ENCODE measurements at regions not wholly inside any gene's neighbourhood (a gene's known extent, or its start where the extent isn't known, plus 50 kb on each side); places are given as distances from the start of the nearest gene placed in this dataset.
A peak's percentile ranks its signal among the peaks of the same experiment; 100 is the strongest.

GRCh38 chr13:72004784-72005374 is 137.9 kb upstream of the DACH1 start:
- FAIRE-seq (no peak), DNase-seq (no peak)
- Histone ChIP-seq H3K9ac (ENCODE audit: low read length in 3 of 3) (no peak overlapping the region), H3K4me3 (ENCODE audit: low read length in 3 of 3) (no peak overlapping the region), H3K36me3 (ENCODE audit: control insufficient read depth in 2 of 3, insufficient read depth in 3 of 3, low read length in 3 of 3) (no peaks in the 10 kb centered on the region), H3K9me3 (ENCODE audit: control insufficient read depth in 2 of 3, insufficient read depth in 1 of 3, low read length in 3 of 3) (no peaks in the 10 kb centered on the region), H3K27me3 (ENCODE audit: control insufficient read depth, insufficient read depth, low read length) (no peaks in the 10 kb centered on the region), H3K27ac (ENCODE audit: low read depth in 2 of 2, low read length in 2 of 2) (no peak overlapping the region), H3K4me1 (ENCODE audit: control insufficient read depth in 2 of 3, insufficient read depth in 2 of 3, low read depth in 1 of 3, low read length in 3 of 3) (no peaks in the 10 kb centered on the region)
- no peak for TF ChIP-seq CTCF (IDR thresholded peaks at IDR 0.05; ENCODE audit: borderline replicate concordance, extremely low read depth, insufficient read depth)
- intact Hi-C loops (cut with DNase I): no loop called here

- peaks cover 0 to under 1% (median 0%) of the 10 kb centered on the region in 3 donors for H3K9me3 ChIP-seq (ENCODE audit: control insufficient read depth in 2 of 3, insufficient read depth in 1 of 3, low read length in 3 of 3)
- no peak overlapping the region for H3K4me3 ChIP-seq (ENCODE audit: low read length in 3 of 3)
- no peak for TF ChIP-seq CTCF (IDR thresholded peaks at IDR 0.05; ENCODE audit: borderline replicate concordance, extremely low read depth, insufficient read depth)
- no peaks in the 10 kb centered on the region for H3K36me3 ChIP-seq (ENCODE audit: control insufficient read depth in 2 of 3, insufficient read depth in 3 of 3, low read length in 3 of 3)
- FAIRE-seq (no peak), DNase-seq (no peak)
- intact Hi-C loops (cut with DNase I): no loop called here
- H3K27me3 ChIP-seq (ENCODE audit: control insufficient read depth, insufficient read depth, low read length): no peaks in the 10 kb centered on the region
- no peaks in the 10 kb centered on the region for H3K4me1 ChIP-seq (ENCODE audit: control insufficient read depth in 2 of 3, insufficient read depth in 2 of 3, low read depth in 1 of 3, low read length in 3 of 3)
- no peak overlapping the region for H3K27ac ChIP-seq (ENCODE audit: low read depth in 2 of 2, low read length in 2 of 2)
- no peak overlapping the region for H3K9ac ChIP-seq (ENCODE audit: low read length in 3 of 3)
Measured at GRCh38 chr13:72004246-72004645, 137.2 kb upstream of the DACH1 start.

GRCh38 chr13:71998223-71998622 is 131.2 kb upstream of the DACH1 start:
- peaks cover 0 to 3% (median 0%) of the 10 kb centered on the region in 3 donors for H3K9me3 ChIP-seq (ENCODE audit: control insufficient read depth in 2 of 3, insufficient read depth in 1 of 3, low read length in 3 of 3)
- H3K9ac ChIP-seq (ENCODE audit: low read length in 3 of 3): no peak overlapping the region
- H3K27me3 ChIP-seq (ENCODE audit: control insufficient read depth, insufficient read depth, low read length): no peaks in the 10 kb centered on the region
- H3K4me3 ChIP-seq (ENCODE audit: low read length in 3 of 3): no peak overlapping the region
- no peaks in the 10 kb centered on the region for H3K36me3 ChIP-seq (ENCODE audit: control insufficient read depth in 2 of 3, insufficient read depth in 3 of 3, low read length in 3 of 3)
- intact Hi-C loops (cut with DNase I): no loop called here
- FAIRE-seq (peak; percentile 98), DNase-seq (no peak)
- no peaks in the 10 kb centered on the region for H3K4me1 ChIP-seq (ENCODE audit: control insufficient read depth in 2 of 3, insufficient read depth in 2 of 3, low read depth in 1 of 3, low read length in 3 of 3)
- H3K27ac ChIP-seq (ENCODE audit: low read depth in 2 of 2, low read length in 2 of 2): no peak overlapping the region
- TF ChIP-seq CTCF (IDR thresholded peaks at IDR 0.05; ENCODE audit: borderline replicate concordance, extremely low read depth, insufficient read depth): no peak

GRCh38 chr13:71979616-71980015 is 112.6 kb upstream of the DACH1 start:
- no peak for FAIRE-seq
- no peaks in the 10 kb centered on the region for H3K27me3 ChIP-seq (ENCODE audit: control insufficient read depth, insufficient read depth, low read length)
- DNase-seq: peak in 2 of 5 donors; percentile 18 to 25
- H3K4me1 ChIP-seq (ENCODE audit: control insufficient read depth in 2 of 3, insufficient read depth in 2 of 3, low read depth in 1 of 3, low read length in 3 of 3): no peaks in the 10 kb centered on the region
- H3K9me3 ChIP-seq (ENCODE audit: control insufficient read depth in 2 of 3, insufficient read depth in 1 of 3, low read length in 3 of 3): no peaks in the 10 kb centered on the region
- H3K4me3 ChIP-seq (ENCODE audit: low read length in 3 of 3): no peak overlapping the region
- no peak overlapping the region for H3K27ac ChIP-seq (ENCODE audit: low read depth in 2 of 2, low read length in 2 of 2)
- TF ChIP-seq CTCF (IDR thresholded peaks at IDR 0.05; ENCODE audit: borderline replicate concordance, extremely low read depth, insufficient read depth): peak; percentile 28
- H3K9ac ChIP-seq (ENCODE audit: low read length in 3 of 3): no peak overlapping the region
- no peaks in the 10 kb centered on the region for H3K36me3 ChIP-seq (ENCODE audit: control insufficient read depth in 2 of 3, insufficient read depth in 3 of 3, low read length in 3 of 3)
- intact Hi-C loops (cut with DNase I): no loop called here

Measured in kidney (tissue), 13 donors.